Sigmoid colon (tissue), 6 donors: ENCODE measurements at regions not wholly inside any gene's neighbourhood (a gene's known extent, or its start where the extent isn't known, plus 50 kb on each side); places are given as distances from the start of the nearest gene placed in this dataset.

ENCODE experiments used
- DNase-seq: peaks from one replicate; pipeline ENCODE4 v3.0.0-alpha.2; 2019
- H3K27ac ChIP-seq, 4 donors: fragments of 200-600 bp; sonication (generic); one replicate each; pipeline ENCODE4 v1.5.1; 2016 to 2019; ENCODE audit warnings: mild to moderate bottlenecking in 1 of 4
- H3K27me3 ChIP-seq, 3 donors: fragments of 200-600 bp; sonication (generic); one replicate each; pipeline ENCODE4 v1.5.1; 2019; ENCODE audit warnings: mild to moderate bottlenecking in 1 of 3
- H3K36me3 ChIP-seq, 4 donors: fragments of 200-600 bp; sonication (generic); one replicate each; pipeline ENCODE4 v1.5.1; 2016 to 2019
- H3K4me1 ChIP-seq, 4 donors: fragments of 200-600 bp; sonication (generic); one replicate each; pipeline ENCODE4 v1.5.1; 2017 to 2019
- H3K4me3 ChIP-seq, 4 donors: fragments of 200-600 bp; sonication (generic); one replicate each; pipeline ENCODE4 v1.5.1; 2017 to 2019; ENCODE audit warnings: mild to moderate bottlenecking in 2 of 4, moderate library complexity in 1 of 4
- H3K9me3 ChIP-seq, 4 donors: fragments of 200-600 bp in 3 of 4; sonication (generic) in 3 of 4; one replicate each; pipeline versions ENCODE4 v1.5.1 to v1.6.1; 2013 to 2019
- EP300 ChIP-seq, 4 donors: sonication (generic); formaldehyde crosslinking; IDR thresholded peaks; one replicate each; pipeline ENCODE4 v1.6.1; 2017; ENCODE audit warnings: antibody characterized with exemption in 4 of 4
- POLR2A ChIP-seq, 2 donors: fragments of 450-650 bp; IDR thresholded peaks; one replicate each; pipeline ENCODE4 v1.6.1; 2016; ENCODE audit warnings: antibody characterized with exemption in 2 of 2, mild to moderate bottlenecking in 2 of 2, moderate library complexity in 2 of 2
- POLR2AphosphoS5 ChIP-seq, 4 donors: sonication (generic); formaldehyde crosslinking; IDR thresholded peaks; one replicate each; pipeline ENCODE4 v1.6.1; 2017; ENCODE audit warnings: antibody characterized with exemption in 4 of 4
- WGBS, 2 donors: extraction: QIAGEN DNeasy Blood & Tissue Kit; methylation state at CpG; one replicate each; pipeline ENCODE4 v1.1.7; 2013; 5-methylcytosine and 5-hydroxymethylcytosine counted together
- intact Hi-C: fragments of 100-400 bp; cut with DNase I; formaldehyde crosslinking; loops from one replicate; pipeline ENCODE4 v1.15.1; 2023
- TF ChIP-seq, protein P1 (sequence below), 4 experiments: fragments of 450-650 bp in 3 of 4; fragments of 200-600 bp in 1 of 4; IDR thresholded peaks; one replicate each; pipeline ENCODE4 v1.5.1; 2016 to 2019; ENCODE audit warnings: antibody characterized with exemption in 4 of 4, mild to moderate bottlenecking in 3 of 4, moderate library complexity in 2 of 4
- donor health status: healthy with polysubstance abuse.
- donor health status: healthy.

DNA sequence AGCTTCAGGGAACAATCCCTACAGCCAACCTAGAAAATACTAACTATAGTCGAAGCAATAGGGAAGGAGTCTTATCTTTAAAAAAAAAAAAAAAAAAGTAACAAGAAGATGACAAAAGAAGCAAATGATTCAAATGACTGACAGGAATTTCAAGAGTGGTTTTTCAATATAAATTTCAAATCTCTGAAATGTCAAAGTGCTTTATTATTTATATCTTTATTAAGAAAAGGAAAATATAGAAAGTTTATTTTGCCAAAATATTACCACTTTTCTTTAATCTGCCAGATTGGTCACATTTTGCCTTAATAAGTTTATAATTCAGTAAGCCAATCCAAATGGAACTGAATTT, 63.5 kb upstream of the HNRNPA3 start:
- 0 to 5% methylated on average over 1 of the region's 1 CpG for WGBS, 2 donors

DNA sequence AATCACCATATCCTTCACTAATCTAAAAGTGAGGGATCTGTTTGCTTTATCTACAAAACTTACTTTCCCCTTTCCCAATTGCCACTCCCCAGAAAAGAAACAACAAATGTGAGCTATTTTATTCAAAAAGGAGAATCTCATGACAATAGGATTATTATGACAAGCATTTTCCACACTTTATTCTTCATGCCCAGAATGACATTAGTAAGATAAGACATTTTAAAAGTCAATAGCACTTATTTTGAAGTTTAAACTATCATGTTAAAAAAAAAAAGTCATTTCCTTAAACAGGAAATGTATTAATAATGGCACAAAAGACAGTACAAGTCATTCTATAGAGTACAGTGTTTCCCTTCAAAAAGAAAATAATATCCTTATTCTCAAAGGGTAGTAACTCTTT, 58.8 kb upstream of the HNRNPA3 start:
- intact Hi-C loops, result no loop called here
- no peak for TF ChIP-seq EP300 (IDR thresholded peaks at IDR 0.05)
- no peak for TF ChIP-seq POLR2AphosphoS5 (IDR thresholded peaks at IDR 0.05)
- TF ChIP-seq, protein P1, sequence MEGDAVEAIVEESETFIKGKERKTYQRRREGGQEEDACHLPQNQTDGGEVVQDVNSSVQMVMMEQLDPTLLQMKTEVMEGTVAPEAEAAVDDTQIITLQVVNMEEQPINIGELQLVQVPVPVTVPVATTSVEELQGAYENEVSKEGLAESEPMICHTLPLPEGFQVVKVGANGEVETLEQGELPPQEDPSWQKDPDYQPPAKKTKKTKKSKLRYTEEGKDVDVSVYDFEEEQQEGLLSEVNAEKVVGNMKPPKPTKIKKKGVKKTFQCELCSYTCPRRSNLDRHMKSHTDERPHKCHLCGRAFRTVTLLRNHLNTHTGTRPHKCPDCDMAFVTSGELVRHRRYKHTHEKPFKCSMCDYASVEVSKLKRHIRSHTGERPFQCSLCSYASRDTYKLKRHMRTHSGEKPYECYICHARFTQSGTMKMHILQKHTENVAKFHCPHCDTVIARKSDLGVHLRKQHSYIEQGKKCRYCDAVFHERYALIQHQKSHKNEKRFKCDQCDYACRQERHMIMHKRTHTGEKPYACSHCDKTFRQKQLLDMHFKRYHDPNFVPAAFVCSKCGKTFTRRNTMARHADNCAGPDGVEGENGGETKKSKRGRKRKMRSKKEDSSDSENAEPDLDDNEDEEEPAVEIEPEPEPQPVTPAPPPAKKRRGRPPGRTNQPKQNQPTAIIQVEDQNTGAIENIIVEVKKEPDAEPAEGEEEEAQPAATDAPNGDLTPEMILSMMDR (IDR thresholded peaks at IDR 0.05), result no peak
- no peak for TF ChIP-seq POLR2A (IDR thresholded peaks at IDR 0.05)
- H3K9me3 ChIP-seq, result no peaks in the 10 kb centered on the region
- DNase-seq, result no peak
- H3K36me3 ChIP-seq, result no peaks in the 10 kb centered on the region
- no peaks in the 10 kb centered on the region for H3K4me1 ChIP-seq
- H3K4me3 ChIP-seq, result no peak overlapping the region
- H3K27ac ChIP-seq, result no peak overlapping the region
- no peaks in the 10 kb centered on the region for H3K27me3 ChIP-seq

More for the DNA sequence above, 63.5 kb upstream of the HNRNPA3 start:
- intact Hi-C loops, result loop anchor here (5.0 to 10.0 kb wide), 6 partner anchors 164 to 1012 kb away; no protein-coding TSS in a partner anchor
- Histone ChIP-seq H3K4me1 (peaks cover 0 to 13% (median 5%) of the 10 kb centered on the region in 4 donors), H3K27ac (no peak overlapping the region), H3K27me3 (peaks cover 0 to 6% (median 0%) of the 10 kb centered on the region in 3 donors), H3K4me3 (peak overlapping the region in 1 of 4 donors; percentile 43), H3K9me3 (no peaks in the 10 kb centered on the region), H3K36me3 (no peaks in the 10 kb centered on the region)
- DNase-seq, result no peak
- TF ChIP-seq, protein P1 (IDR thresholded peaks at IDR 0.05), result peak in 1 of 4 experiments; percentile 5
- TF ChIP-seq POLR2A (IDR thresholded peaks at IDR 0.05) (no peak), EP300 (IDR thresholded peaks at IDR 0.05) (no peak), POLR2AphosphoS5 (IDR thresholded peaks at IDR 0.05) (no peak)

DNA sequence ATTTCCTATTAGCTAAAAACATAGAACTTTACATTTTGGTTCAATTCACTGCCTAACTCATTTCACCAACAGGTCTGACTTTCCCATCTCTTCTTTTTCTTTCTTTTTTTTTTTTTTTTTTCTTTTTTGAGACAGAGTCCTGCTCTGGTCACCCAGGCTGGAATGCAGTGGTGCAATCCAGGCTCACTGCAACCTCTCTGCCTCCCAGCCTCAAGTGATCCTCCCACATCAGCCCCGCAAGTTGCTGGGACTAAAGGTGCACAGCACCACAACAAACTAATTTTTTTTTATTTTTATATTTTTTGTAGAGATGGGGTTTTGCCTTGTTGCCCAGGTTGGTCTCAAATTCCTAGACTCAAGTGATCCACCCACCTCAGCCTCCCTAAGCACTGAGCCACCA, 57.8 kb upstream of the HNRNPA3 start:
- no peak overlapping the region for H3K27ac ChIP-seq
- no peak overlapping the region for H3K4me3 ChIP-seq
- no peak for DNase-seq
- no peaks in the 10 kb centered on the region for H3K4me1 ChIP-seq
- no peaks in the 10 kb centered on the region for H3K27me3 ChIP-seq
- 96 to 99% methylated on average over 1 of the region's 1 CpG for WGBS, 2 donors
- no peaks in the 10 kb centered on the region for H3K9me3 ChIP-seq
- no peaks in the 10 kb centered on the region for H3K36me3 ChIP-seq
- no peak for TF ChIP-seq EP300 (IDR thresholded peaks at IDR 0.05)
- no peak for TF ChIP-seq POLR2A (IDR thresholded peaks at IDR 0.05)
- TF ChIP-seq POLR2AphosphoS5 (IDR thresholded peaks at IDR 0.05), result no peak
- TF ChIP-seq, protein P1 (IDR thresholded peaks at IDR 0.05), result no peak
- intact Hi-C loops, result no loop called here

DNA sequence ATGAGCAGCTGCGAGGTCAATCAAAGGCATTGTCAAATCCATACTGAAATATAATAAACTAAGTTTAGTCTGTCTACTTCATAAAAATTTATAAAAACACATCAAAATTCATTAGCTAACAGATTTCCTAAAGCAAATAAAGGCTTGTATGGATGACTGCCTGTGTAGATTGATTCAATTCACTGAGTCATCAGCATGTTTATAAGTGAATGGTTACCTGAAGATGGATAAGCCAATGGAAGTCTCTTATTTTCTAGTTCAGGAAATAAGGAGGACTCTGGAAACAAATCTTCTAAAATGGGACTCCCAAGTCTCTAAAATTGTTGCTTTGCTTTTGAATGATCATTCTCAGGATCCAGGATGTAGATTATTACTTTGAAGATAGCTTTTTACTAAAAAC, 57.0 kb upstream of the HNRNPA3 start:
- Histone ChIP-seq H3K4me1 (no peaks in the 10 kb centered on the region), H3K27me3 (no peaks in the 10 kb centered on the region), H3K9me3 (no peaks in the 10 kb centered on the region), H3K27ac (no peak overlapping the region), H3K36me3 (no peaks in the 10 kb centered on the region), H3K4me3 (no peak overlapping the region)
- intact Hi-C loops, result no loop called here
- no peak for DNase-seq
- 95 to 100% methylated on average over 1 of the region's 1 CpG for WGBS, 2 donors
- TF ChIP-seq, protein P1 (IDR thresholded peaks at IDR 0.05), result no peak
- TF ChIP-seq POLR2AphosphoS5 (IDR thresholded peaks at IDR 0.05), result no peak
- no peak for TF ChIP-seq POLR2A (IDR thresholded peaks at IDR 0.05)
- TF ChIP-seq EP300 (IDR thresholded peaks at IDR 0.05), result no peak
